ENCODE measurements at regions not wholly inside any gene's neighbourhood (a gene's known extent, or its start where the extent isn't known, plus 50 kb on each side); places are given as distances from the start of the nearest gene placed in this dataset.
"Not testable (repeated sequence)": the region's sequence is repeated elsewhere in the genome, so short reads cannot be mapped to it uniquely, and the experiment has no call there.

- in situ Hi-C loops (cut with HindIII; ENCODE audit: low sequenced_read_pairs): no loop called here
Observed at GRCh38 chr3:162498626-162499025, 1002.0 kb downstream of the OTOL1 start.

DNA sequence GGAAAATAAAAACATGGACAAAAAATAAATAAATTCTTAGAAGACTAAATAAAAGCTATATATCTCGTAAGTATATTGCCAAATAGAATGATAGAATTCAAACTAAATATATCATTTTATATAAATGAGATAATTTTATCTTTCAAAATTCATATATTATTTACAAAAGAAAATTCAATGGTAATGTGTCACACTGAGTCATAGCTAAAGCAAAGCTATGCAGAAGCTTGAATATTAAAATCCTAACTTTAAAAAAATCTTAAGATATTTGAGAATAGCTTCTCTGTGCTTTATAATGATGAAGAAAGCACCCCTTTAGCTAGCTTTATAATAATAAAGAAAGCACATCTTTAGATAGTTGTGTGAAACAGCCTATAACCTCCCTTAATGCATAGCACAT lies 1010.8 kb downstream of the OTOL1 start:
- in situ Hi-C loops (cut with HindIII; ENCODE audit: low sequenced_read_pairs): no loop called here

GRCh38 chr3:162512488-162512887 lies 1015.9 kb downstream of the OTOL1 start:
- in situ Hi-C loops (cut with HindIII; ENCODE audit: low sequenced_read_pairs): no loop called here

DNA sequence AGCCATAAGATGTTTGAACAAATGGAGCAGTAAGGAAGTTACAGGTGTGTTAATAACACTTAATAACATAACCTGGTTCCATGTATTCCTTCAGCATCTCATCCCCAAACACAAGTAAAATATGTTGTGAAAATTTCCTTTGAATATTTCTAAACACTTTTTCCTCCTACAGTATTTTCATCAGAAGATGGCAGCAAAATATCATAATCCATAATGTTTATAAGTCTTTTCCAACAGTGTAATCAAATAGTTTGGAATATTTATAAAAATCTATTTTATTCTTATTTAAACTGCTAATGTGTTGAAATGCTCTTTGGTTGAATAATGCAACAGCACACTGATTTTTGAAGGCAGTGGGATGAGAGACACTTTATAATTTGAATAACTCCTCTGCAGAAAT lies 1020.5 kb downstream of the OTOL1 start:
- in situ Hi-C loops (cut with HindIII; ENCODE audit: low sequenced_read_pairs): no loop called here

DNA sequence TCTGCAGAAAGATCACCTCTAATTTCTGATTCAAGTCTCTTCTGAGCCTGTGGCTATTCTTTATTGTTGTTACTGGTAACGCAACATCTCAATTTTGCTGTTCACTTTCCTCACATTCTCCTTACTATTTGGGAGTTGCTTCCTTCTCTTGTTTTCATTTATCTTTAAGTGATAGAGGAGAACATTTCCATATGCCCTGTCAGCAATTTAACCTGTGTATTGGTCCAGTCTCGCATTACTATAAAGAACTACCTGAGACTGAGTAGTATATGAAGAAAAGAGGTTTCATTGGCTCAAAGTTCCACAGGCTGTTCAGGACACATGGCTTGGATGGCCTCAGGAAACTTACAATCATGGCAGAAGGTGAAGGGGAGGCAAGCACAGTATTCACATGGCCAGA lies 1025.1 kb downstream of the OTOL1 start:
- in situ Hi-C loops (cut with HindIII; ENCODE audit: low sequenced_read_pairs): no loop called here

DNA sequence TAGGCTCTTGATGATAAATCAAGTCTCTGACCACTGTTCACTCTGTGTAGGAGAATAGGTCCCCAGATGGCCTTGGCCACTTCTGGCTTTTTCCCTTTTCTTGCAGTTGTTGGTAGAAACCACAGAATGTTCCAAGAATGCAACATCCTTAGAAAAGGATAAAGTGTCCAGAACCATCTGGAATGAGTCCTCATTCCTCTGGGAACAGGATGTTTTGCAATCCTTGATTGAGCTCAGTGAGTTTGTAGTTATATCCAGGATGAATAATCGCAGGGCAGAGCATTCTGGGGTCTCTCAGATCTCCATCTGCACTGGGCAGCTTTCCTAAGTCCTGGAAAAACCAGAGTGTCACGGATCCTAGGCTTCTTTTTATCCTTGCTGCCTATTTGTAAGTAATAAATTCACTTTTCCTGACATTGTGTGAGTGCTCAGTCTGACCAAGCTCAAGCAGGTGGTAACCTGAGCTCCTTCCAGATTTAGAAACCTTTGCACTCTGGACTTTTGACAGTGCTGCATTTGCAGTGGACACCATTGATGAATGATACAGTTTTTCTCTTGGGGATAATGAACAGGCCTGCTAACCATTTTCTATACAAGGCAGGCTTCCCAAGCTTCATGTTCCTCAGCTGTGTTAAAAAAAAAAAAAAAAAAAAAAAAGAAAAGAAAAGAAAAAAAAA lies 1028.6 kb downstream of the OTOL1 start:
- in situ Hi-C loops (cut with HindIII; ENCODE audit: low sequenced_read_pairs): no loop called here

GRCh38 chr3:162525771-162526170 lies 1029.2 kb downstream of the OTOL1 start:
- in situ Hi-C loops (cut with HindIII; ENCODE audit: low sequenced_read_pairs): no loop called here

DNA sequence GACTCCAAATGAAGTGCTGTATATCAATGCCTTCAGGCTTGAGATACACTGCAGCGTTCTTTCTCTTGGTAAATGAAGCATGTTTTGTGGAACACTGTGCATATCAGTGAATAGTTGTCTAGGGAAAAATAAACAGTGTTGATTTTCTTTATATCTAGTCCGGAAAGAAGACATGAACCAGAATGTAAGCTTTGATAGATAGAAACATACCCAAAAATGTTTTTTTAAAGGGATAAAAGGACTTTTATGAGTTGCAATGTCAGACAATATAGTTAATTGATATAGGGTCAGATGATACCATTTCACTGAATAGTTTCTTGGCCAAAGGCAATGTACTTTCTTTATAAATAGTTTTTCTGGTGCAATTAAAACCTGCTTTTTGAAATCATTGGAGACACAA lies 1037.8 kb downstream of the OTOL1 start:
- in situ Hi-C loops (cut with HindIII; ENCODE audit: low sequenced_read_pairs): no loop called here

- in situ Hi-C loops (cut with HindIII; ENCODE audit: low sequenced_read_pairs): no loop called here
Observed at GRCh38 chr3:162538491-162538890, 1041.9 kb downstream of the OTOL1 start.

DNA sequence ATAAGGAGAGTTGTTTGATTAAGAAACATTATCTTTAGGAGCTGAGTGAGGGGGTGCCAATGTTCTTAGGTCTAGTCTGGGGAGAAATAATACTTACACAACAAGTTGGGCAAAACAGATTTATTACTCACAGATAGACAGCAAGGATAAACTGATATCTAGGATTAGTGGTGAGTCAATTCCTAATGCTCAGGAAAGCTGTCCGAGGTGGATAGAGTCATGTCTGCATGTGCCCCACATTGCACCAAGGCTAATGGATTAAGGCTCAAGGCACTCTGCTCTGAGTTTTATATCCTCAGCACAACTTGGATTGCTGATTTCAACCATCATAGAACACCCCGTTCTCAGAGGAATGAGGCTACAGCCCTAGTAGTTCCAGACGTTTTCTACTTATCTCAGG lies 1042.3 kb downstream of the OTOL1 start:
- in situ Hi-C loops (cut with HindIII; ENCODE audit: low sequenced_read_pairs): no loop called here

DNA sequence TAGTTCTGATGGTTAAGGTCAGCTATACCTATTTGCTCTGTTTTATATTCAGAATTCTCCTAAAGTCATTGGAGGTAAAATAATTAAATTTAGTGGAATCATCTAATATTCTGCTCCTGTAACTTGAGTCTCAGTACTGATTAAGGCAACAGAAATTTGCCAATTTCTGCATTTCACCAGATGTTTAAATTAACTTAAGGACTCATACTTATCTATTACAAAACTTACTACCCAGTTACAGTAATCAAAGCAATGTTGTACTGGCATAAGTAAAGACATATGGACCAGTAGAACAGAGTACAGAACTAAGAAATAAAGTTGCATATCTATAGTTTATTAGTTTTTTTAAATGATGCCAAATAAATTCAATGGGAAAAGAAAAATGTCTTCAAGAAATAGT lies 1043.8 kb downstream of the OTOL1 start:
- in situ Hi-C loops (cut with HindIII; ENCODE audit: low sequenced_read_pairs): no loop called here

DNA sequence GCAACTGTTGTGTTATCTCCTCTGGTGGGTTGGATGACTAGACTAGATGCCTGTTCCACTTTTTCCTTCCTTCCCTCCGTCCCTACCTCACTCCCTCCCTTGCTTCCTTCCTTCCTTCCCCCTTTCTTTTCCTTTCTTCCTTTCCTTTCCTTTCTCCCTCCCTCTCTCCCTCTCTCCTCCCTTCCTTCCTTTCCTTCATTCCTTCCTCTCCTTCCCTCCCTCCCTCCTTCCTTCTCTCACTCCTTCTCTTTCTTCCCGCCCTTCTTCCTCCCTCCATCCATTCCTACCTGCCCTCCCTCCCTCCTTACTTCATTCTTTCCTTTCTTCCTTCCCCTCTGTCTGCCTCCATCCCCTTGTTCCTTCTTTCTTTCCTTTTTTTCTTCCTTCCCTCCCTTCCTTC lies 1045.3 kb downstream of the OTOL1 start:
- in situ Hi-C loops (cut with HindIII; ENCODE audit: low sequenced_read_pairs): no loop called here

- in situ Hi-C loops (cut with HindIII; ENCODE audit: low sequenced_read_pairs): no loop called here
Observed at GRCh38 chr3:162544246-162544645, 1047.6 kb downstream of the OTOL1 start.

- in situ Hi-C loops (cut with HindIII; ENCODE audit: low sequenced_read_pairs): no loop called here
Observed at GRCh38 chr3:162546910-162547309, 1050.3 kb downstream of the OTOL1 start.

GRCh38 chr3:162547321-162547720 lies 1050.7 kb downstream of the OTOL1 start:
- in situ Hi-C loops (cut with HindIII; ENCODE audit: low sequenced_read_pairs): no loop called here

DNA sequence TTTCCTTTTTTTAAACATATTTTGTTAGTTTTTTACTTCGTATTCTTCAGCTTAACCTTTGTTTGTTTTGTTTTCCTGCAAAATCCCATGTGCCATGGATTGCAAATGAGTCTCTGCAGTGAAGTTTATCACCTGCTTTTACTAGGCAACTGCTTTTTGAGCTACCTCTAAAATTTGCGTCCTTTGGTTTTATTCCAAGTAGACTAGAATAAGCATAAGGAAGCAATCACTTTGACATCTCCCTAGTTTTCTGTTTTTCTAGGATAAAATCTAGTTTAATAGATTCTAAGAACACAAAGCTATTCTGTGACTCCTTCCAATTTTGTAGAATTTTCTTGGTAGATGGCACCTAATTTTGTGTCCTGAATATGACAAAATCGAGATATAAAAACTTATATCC lies 1059.2 kb downstream of the OTOL1 start:
- in situ Hi-C loops (cut with HindIII; ENCODE audit: low sequenced_read_pairs): no loop called here

GRCh38 chr3:162558016-162558415 lies 1061.4 kb downstream of the OTOL1 start:
- in situ Hi-C loops (cut with HindIII; ENCODE audit: low sequenced_read_pairs): no loop called here

- in situ Hi-C loops (cut with HindIII; ENCODE audit: low sequenced_read_pairs): no loop called here
Observed at GRCh38 chr3:162568706-162569105, 1072.1 kb downstream of the OTOL1 start.

DNA sequence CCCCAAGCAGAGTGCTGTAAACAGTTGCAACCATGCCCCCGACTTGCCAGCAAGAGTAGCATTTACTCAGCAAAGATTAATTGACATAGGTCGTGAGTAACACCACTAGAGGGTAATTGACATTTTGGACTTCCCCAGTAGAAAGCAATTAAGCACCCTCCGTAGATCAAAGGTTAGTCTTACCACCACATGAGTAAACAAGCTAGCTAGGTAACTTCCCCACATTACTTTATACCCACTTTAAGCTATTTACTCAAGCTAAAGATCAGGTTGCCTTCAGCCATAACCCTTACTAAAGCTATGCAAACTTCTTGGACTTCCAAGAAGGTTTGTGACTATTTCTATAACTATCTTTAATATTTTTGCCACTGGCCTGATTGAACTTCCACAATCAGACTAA lies 1072.7 kb downstream of the OTOL1 start:
- in situ Hi-C loops (cut with HindIII; ENCODE audit: low sequenced_read_pairs): no loop called here

GRCh38 chr3:162584986-162585385 lies 1088.4 kb downstream of the OTOL1 start:
- in situ Hi-C loops (cut with HindIII; ENCODE audit: low sequenced_read_pairs): no loop called here

GRCh38 chr3:162586591-162586990 lies 1090.0 kb downstream of the OTOL1 start:
- in situ Hi-C loops (cut with HindIII; ENCODE audit: low sequenced_read_pairs): no loop called here

DNA sequence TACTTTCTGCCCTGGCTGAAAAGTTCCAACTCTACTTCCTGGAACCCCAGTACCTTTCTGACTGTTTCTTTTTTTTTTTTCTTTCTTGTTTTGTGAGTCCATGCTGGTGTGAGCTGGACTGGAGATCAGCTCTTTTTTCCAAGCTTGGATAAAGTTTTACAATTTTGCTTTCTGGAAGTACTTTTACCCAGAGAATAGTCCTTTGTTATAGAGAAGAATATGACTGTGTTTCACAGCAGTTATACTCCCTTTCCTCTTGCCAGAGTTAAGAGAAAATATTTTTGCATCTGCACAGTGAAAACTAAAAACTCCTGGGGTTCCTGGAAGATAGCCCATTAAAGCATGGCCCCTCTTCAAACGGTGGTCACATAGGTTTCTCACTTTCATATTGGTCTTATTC lies 1100.6 kb downstream of the OTOL1 start:
- in situ Hi-C loops (cut with HindIII; ENCODE audit: low sequenced_read_pairs): no loop called here

DNA sequence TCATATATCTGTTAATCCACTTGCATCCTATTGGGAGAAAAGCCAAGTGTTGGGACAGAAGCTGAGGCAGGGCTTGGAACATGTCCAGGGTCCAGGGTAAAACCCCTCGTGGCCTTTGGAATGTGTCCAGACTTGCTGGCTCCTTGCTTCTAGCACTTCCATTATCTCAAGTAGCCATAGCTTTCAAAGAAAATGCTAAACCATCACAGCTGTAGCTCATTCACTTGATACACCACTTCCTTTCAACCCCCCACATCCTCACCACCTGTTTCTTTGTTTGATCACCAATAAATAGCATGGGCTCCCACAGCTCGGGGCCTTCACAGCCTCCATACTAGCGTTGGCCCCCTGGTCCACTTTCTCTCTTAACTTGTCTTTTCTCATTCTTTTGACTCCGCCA lies 1101.9 kb downstream of the OTOL1 start:
- in situ Hi-C loops (cut with HindIII; ENCODE audit: low sequenced_read_pairs): not testable (repeated sequence)

All from endothelial cell of hepatic sinusoid (primary cell).